ENCODE measurements at regions not wholly inside any gene's neighbourhood (a gene's known extent, or its start where the extent isn't known, plus 50 kb on each side); places are given as distances from the start of the nearest gene placed in this dataset.

GRCh38 chr4:34826660-34827059, 1417.7 kb downstream of the ARAP2 start:
- H3K4me3 ChIP-seq = no peak overlapping the region
- no peak for TF ChIP-seq CTCF (IDR thresholded peaks at IDR 0.05; ENCODE audit: poor library complexity)
- no peak for TF ChIP-seq EZH2 (IDR thresholded peaks at IDR 0.05; ENCODE audit: borderline replicate concordance)
- TF ChIP-seq EZH2phosphoT487 (IDR thresholded peaks at IDR 0.05; ENCODE audit: low read depth, severe bottlenecking, unreplicated experiment) = no peak
- no peaks in the 10 kb centered on the region for H3K9me2 ChIP-seq (replicated peaks; ENCODE audit: insufficient read depth)
- H3K9me3 ChIP-seq (ENCODE audit: low read depth) = no peaks in the 10 kb centered on the region
- no peak overlapping the region for H2AFZ ChIP-seq
- H3K4me2 ChIP-seq = no peak overlapping the region
- no peaks in the 10 kb centered on the region for H4K20me1 ChIP-seq (ENCODE audit: insufficient read depth, poor library complexity, severe bottlenecking)
- H3K27ac ChIP-seq = no peak overlapping the region
- H3K27me3 ChIP-seq = no peaks in the 10 kb centered on the region
- H3K4me1 ChIP-seq (ENCODE audit: insufficient read depth) = no peaks in the 10 kb centered on the region
- WGBS (ENCODE audit: low lambda C conversion rate, missing lambda C conversion rate) = no CpG with 5 or more reads among the region's 5 CpGs
- no peak for DNase-seq (ENCODE audit: low spot score)
- H3K79me2 ChIP-seq = no peaks in the 10 kb centered on the region
- no peaks in the 10 kb centered on the region for H3K36me3 ChIP-seq (replicated peaks; ENCODE audit: insufficient read depth, low read depth)

GRCh38 chr4:34845926-34846325, 1398.4 kb downstream of the ARAP2 start:
- Histone ChIP-seq H3K27me3 (no peaks in the 10 kb centered on the region), H3K9me3 (ENCODE audit: low read depth) (no peaks in the 10 kb centered on the region), H3K9me2 (replicated peaks; ENCODE audit: insufficient read depth) (no peaks in the 10 kb centered on the region), H3K4me1 (ENCODE audit: insufficient read depth) (no peaks in the 10 kb centered on the region), H3K4me2 (no peak overlapping the region), H4K20me1 (ENCODE audit: insufficient read depth, poor library complexity, severe bottlenecking) (no peaks in the 10 kb centered on the region), H2AFZ (no peak overlapping the region), H3K36me3 (replicated peaks; ENCODE audit: insufficient read depth, low read depth) (no peaks in the 10 kb centered on the region), H3K79me2 (no peaks in the 10 kb centered on the region), H3K4me3 (no peak overlapping the region), H3K27ac (no peak overlapping the region)
- no peak for TF ChIP-seq EZH2 (IDR thresholded peaks at IDR 0.05; ENCODE audit: borderline replicate concordance)
- TF ChIP-seq EZH2phosphoT487 (IDR thresholded peaks at IDR 0.05; ENCODE audit: low read depth, severe bottlenecking, unreplicated experiment) = no peak
- no peak for TF ChIP-seq CTCF (IDR thresholded peaks at IDR 0.05; ENCODE audit: poor library complexity)
- no peak for DNase-seq (ENCODE audit: low spot score)

GRCh38 chr4:34850421-34850820, 1393.9 kb downstream of the ARAP2 start:
- H4K20me1 ChIP-seq (ENCODE audit: insufficient read depth, poor library complexity, severe bottlenecking) = no peaks in the 10 kb centered on the region
- H3K9me3 ChIP-seq (ENCODE audit: low read depth) = no peaks in the 10 kb centered on the region
- no peak overlapping the region for H3K4me3 ChIP-seq
- no peaks in the 10 kb centered on the region for H3K9me2 ChIP-seq (replicated peaks; ENCODE audit: insufficient read depth)
- TF ChIP-seq CTCF (IDR thresholded peaks at IDR 0.05; ENCODE audit: poor library complexity) (no peak), EZH2 (IDR thresholded peaks at IDR 0.05; ENCODE audit: borderline replicate concordance) (no peak), EZH2phosphoT487 (IDR thresholded peaks at IDR 0.05; ENCODE audit: low read depth, severe bottlenecking, unreplicated experiment) (no peak)
- no peaks in the 10 kb centered on the region for H3K27me3 ChIP-seq
- no peak overlapping the region for H3K4me2 ChIP-seq
- no peak for DNase-seq (ENCODE audit: low spot score)
- WGBS (ENCODE audit: low lambda C conversion rate, missing lambda C conversion rate) = 89% methylated on average over 2 of the region's 2 CpGs
- H2AFZ ChIP-seq = no peak overlapping the region
- no peaks in the 10 kb centered on the region for H3K4me1 ChIP-seq (ENCODE audit: insufficient read depth)
- no peaks in the 10 kb centered on the region for H3K79me2 ChIP-seq
- no peaks in the 10 kb centered on the region for H3K36me3 ChIP-seq (replicated peaks; ENCODE audit: insufficient read depth, low read depth)
- no peak overlapping the region for H3K27ac ChIP-seq

- 47% methylated on average over 4 of the region's 4 CpGs for WGBS (ENCODE audit: low lambda C conversion rate, missing lambda C conversion rate)
- Histone ChIP-seq H3K4me2 (no peak overlapping the region), H3K27me3 (no peaks in the 10 kb centered on the region), H3K79me2 (no peaks in the 10 kb centered on the region), H3K9me3 (ENCODE audit: low read depth) (no peaks in the 10 kb centered on the region), H3K27ac (no peak overlapping the region), H3K4me1 (ENCODE audit: insufficient read depth) (no peaks in the 10 kb centered on the region), H2AFZ (no peak overlapping the region), H3K36me3 (replicated peaks; ENCODE audit: insufficient read depth, low read depth) (no peaks in the 10 kb centered on the region), H3K9me2 (replicated peaks; ENCODE audit: insufficient read depth) (no peaks in the 10 kb centered on the region), H3K4me3 (no peak overlapping the region), H4K20me1 (ENCODE audit: insufficient read depth, poor library complexity, severe bottlenecking) (no peaks in the 10 kb centered on the region)
- TF ChIP-seq EZH2phosphoT487 (IDR thresholded peaks at IDR 0.05; ENCODE audit: low read depth, severe bottlenecking, unreplicated experiment) (no peak), EZH2 (IDR thresholded peaks at IDR 0.05; ENCODE audit: borderline replicate concordance) (no peak), CTCF (IDR thresholded peaks at IDR 0.05; ENCODE audit: poor library complexity) (no peak)
- DNase-seq (ENCODE audit: low spot score) = no peak
These were observed 1393.3 kb downstream of the ARAP2 start for GRCh38 chr4:34850968-34851367.
